ENCODE measurements at regions not wholly inside any gene's neighbourhood (a gene's known extent, or its start where the extent isn't known, plus 50 kb on each side); places are given as distances from the start of the nearest gene placed in this dataset.

- TF ChIP-seq POLR2A (IDR thresholded peaks at IDR 0.05) (no peak), CTCF (IDR thresholded peaks at IDR 0.05) (no peak)
Measured at GRCh38 chr13:99907038-99907437, 64.5 kb downstream of the ZIC5 start.

All from uterus (tissue), 2 donors.